Tibial nerve (tissue), 4 donors: ENCODE measurements at regions not wholly inside any gene's neighbourhood (a gene's known extent, or its start where the extent isn't known, plus 50 kb on each side); places are given as distances from the start of the nearest gene placed in this dataset.

Experiments
- DNase-seq, 2 donors: peaks; one replicate each; pipeline ENCODE4 v3.0.0-alpha.2; 2019; ENCODE audit warnings: low spot score in 2 of 2
- H3K27ac ChIP-seq, 4 donors: fragments of 200-600 bp; sonication (generic) in 3 of 4; one replicate each; pipeline ENCODE4 v1.5.1; 2017 to 2019; ENCODE audit warnings: mild to moderate bottlenecking in 1 of 4
- H3K27me3 ChIP-seq, 2 donors: fragments of 200-600 bp; sonication (generic) in 1 of 2; one replicate each; pipeline versions ENCODE4 v1.5.1 to v1.6.0; 2017 to 2019
- H3K36me3 ChIP-seq, 3 donors: fragments of 200-600 bp; sonication (generic); one replicate each; pipeline ENCODE4 v1.5.1; 2018 to 2019
- H3K4me1 ChIP-seq, 4 donors: fragments of 200-600 bp; sonication (generic) in 3 of 4; one replicate each; pipeline ENCODE4 v1.5.1; 2017 to 2019
- H3K4me3 ChIP-seq, 4 donors: fragments of 200-600 bp; sonication (generic) in 3 of 4; one replicate each; pipeline ENCODE4 v1.5.1; 2017 to 2019; ENCODE audit warnings: mild to moderate bottlenecking in 1 of 4, moderate library complexity in 1 of 4
- H3K9me3 ChIP-seq, 4 donors: fragments of 200-600 bp; sonication (generic) in 3 of 4; one replicate each; pipeline ENCODE4 v1.5.1; 2017 to 2019
- CTCF ChIP-seq, 5 experiments: fragments of 200-600 bp in 3 of 5; fragments of 450-650 bp in 2 of 5; sonication (generic) in 3 of 5; IDR thresholded peaks; one replicate each; pipeline ENCODE4 v1.5.1; 2016 to 2019; ENCODE audit warnings: antibody characterized with exemption in 5 of 5, mild to moderate bottlenecking in 3 of 5, moderate library complexity in 2 of 5
- EP300 ChIP-seq, 2 donors: sonication (generic); formaldehyde crosslinking; IDR thresholded peaks; one replicate each; pipeline ENCODE4 v1.6.1; 2017; ENCODE audit warnings: antibody characterized with exemption in 2 of 2, mild to moderate bottlenecking in 1 of 2
- POLR2A ChIP-seq, 2 donors: fragments of 450-650 bp; IDR thresholded peaks; one replicate each; pipeline ENCODE4 v1.6.1; 2017; ENCODE audit warnings: antibody characterized with exemption in 2 of 2, mild to moderate bottlenecking in 2 of 2, moderate library complexity in 2 of 2
- WGBS, 2 donors: methylation state at CpG; one replicate each; pipeline ENCODE4 v1.1.5; 2018; 5-methylcytosine and 5-hydroxymethylcytosine counted together

GRCh38 chr1:81682490-81682889, 118.2 kb upstream of the ADGRL2 start:
- no peaks in the 10 kb centered on the region for H3K36me3 ChIP-seq
- 71 to 83% methylated on average over 7 of the region's 7 CpGs for WGBS, 2 donors
- no peak for TF ChIP-seq EP300 (IDR thresholded peaks at IDR 0.05)
- TF ChIP-seq CTCF (IDR thresholded peaks at IDR 0.05): no peak
- TF ChIP-seq POLR2A (IDR thresholded peaks at IDR 0.05): no peak
- H3K9me3 ChIP-seq: peaks cover 0 to 11% (median under 1%) of the 10 kb centered on the region in 4 donors
- no peak overlapping the region for H3K27ac ChIP-seq
- peaks cover 0 to 26% (median 9%) of the 10 kb centered on the region in 4 donors for H3K4me1 ChIP-seq
- DNase-seq: no peak
- no peak overlapping the region for H3K4me3 ChIP-seq
- no peaks in the 10 kb centered on the region for H3K27me3 ChIP-seq

- no peak overlapping the region for H3K4me3 ChIP-seq
- H3K9me3 ChIP-seq: peaks cover 0 to 4% (median 0%) of the 10 kb centered on the region in 4 donors
- WGBS, 2 donors: 5 to 17% methylated on average over 3 of the region's 3 CpGs
- no peak for DNase-seq
- H3K36me3 ChIP-seq: no peaks in the 10 kb centered on the region
- H3K27ac ChIP-seq: no peak overlapping the region
- no peak for TF ChIP-seq POLR2A (IDR thresholded peaks at IDR 0.05)
- H3K27me3 ChIP-seq: no peaks in the 10 kb centered on the region
- H3K4me1 ChIP-seq: peaks cover 0 to 26% (median 9%) of the 10 kb centered on the region in 4 donors
Observed at GRCh38 chr1:81681601-81682266, 119.0 kb upstream of the ADGRL2 start.

GRCh38 chr1:81681114-81681513, 119.6 kb upstream of the ADGRL2 start:
- no peaks in the 10 kb centered on the region for H3K36me3 ChIP-seq
- no peak for DNase-seq
- TF ChIP-seq POLR2A (IDR thresholded peaks at IDR 0.05) (no peak), CTCF (IDR thresholded peaks at IDR 0.05) (no peak)
- peak overlapping the region in 1 of 4 donors; percentile 70 for H3K27ac ChIP-seq
- peaks cover 0 to 26% (median 9%) of the 10 kb centered on the region in 4 donors for H3K4me1 ChIP-seq
- no peak overlapping the region for H3K4me3 ChIP-seq
- WGBS, 2 donors: 15 to 20% methylated on average over 2 of the region's 2 CpGs
- H3K27me3 ChIP-seq: no peaks in the 10 kb centered on the region
- H3K9me3 ChIP-seq: peaks cover 0 to 3% (median 0%) of the 10 kb centered on the region in 4 donors

GRCh38 chr1:81679942-81680341, 120.8 kb upstream of the ADGRL2 start:
- Histone ChIP-seq H3K4me3 (peak overlapping the region in 2 of 4 donors; percentile 13 to 36), H3K27ac (peak overlapping the region in 2 of 4 donors; percentile 39 to 70), H3K27me3 (no peaks in the 10 kb centered on the region), H3K36me3 (no peaks in the 10 kb centered on the region), H3K9me3 (peaks cover 0 to 2% (median 0%) of the 10 kb centered on the region in 4 donors), H3K4me1 (peaks cover 0 to 26% (median 9%) of the 10 kb centered on the region in 4 donors)
- TF ChIP-seq CTCF (IDR thresholded peaks at IDR 0.05): no peak
- no peak for TF ChIP-seq POLR2A (IDR thresholded peaks at IDR 0.05)
- TF ChIP-seq EP300 (IDR thresholded peaks at IDR 0.05): no peak
- no peak for DNase-seq
- 33 to 35% methylated on average over 3 of the region's 3 CpGs for WGBS, 2 donors

- no peaks in the 10 kb centered on the region for H3K36me3 ChIP-seq
- no peak overlapping the region for H3K4me3 ChIP-seq
- peaks cover 0 to 26% (median 9%) of the 10 kb centered on the region in 4 donors for H3K4me1 ChIP-seq
- TF ChIP-seq EP300 (IDR thresholded peaks at IDR 0.05) (no peak), POLR2A (IDR thresholded peaks at IDR 0.05) (no peak), CTCF (IDR thresholded peaks at IDR 0.05) (no peak)
- 67 to 68% methylated on average over 3 of the region's 3 CpGs for WGBS, 2 donors
- no peaks in the 10 kb centered on the region for H3K27me3 ChIP-seq
- H3K9me3 ChIP-seq: no peaks in the 10 kb centered on the region
- no peak for DNase-seq
- H3K27ac ChIP-seq: no peak overlapping the region
Observed at GRCh38 chr1:81678779-81679178, 122.0 kb upstream of the ADGRL2 start.
